ENCODE measurements at regions not wholly inside any gene's neighbourhood (a gene's known extent, or its start where the extent isn't known, plus 50 kb on each side); places are given as distances from the start of the nearest gene placed in this dataset.
"Not testable (repeated sequence)": the region's sequence is repeated elsewhere in the genome, so short reads cannot be mapped to it uniquely, and the experiment has no call there.

GRCh38 chr2:61671561-61672315, 133.6 kb upstream of the XPO1 start:
- DNase-seq = no peak

GRCh38 chr2:61670591-61671501, 132.7 kb upstream of the XPO1 start:
- DNase-seq = peak; percentile 23

GRCh38 chr2:61664190-61664589, 126.0 kb upstream of the XPO1 start:
- no peak for DNase-seq

GRCh38 chr2:61662990-61663389, 124.8 kb upstream of the XPO1 start:
- DNase-seq = no peak

- no peak for DNase-seq
Measured at GRCh38 chr2:61660511-61661388, 122.6 kb upstream of the XPO1 start.

- no peak for DNase-seq
Measured at GRCh38 chr2:61658841-61659780, 121.0 kb upstream of the XPO1 start.

- DNase-seq = not testable (repeated sequence)
Measured at GRCh38 chr2:61649946-61650345, 111.8 kb upstream of the XPO1 start.

GRCh38 chr2:61649021-61649420, 110.9 kb upstream of the XPO1 start:
- no peak for DNase-seq

- no peak for DNase-seq
Measured at GRCh38 chr2:61647044-61647443, 108.9 kb upstream of the XPO1 start.

- no peak for DNase-seq
Measured at GRCh38 chr2:61645911-61646310, 107.8 kb upstream of the XPO1 start.

GRCh38 chr2:61643153-61643552, 105.0 kb upstream of the XPO1 start:
- DNase-seq = not testable (repeated sequence)

- DNase-seq = no peak
Measured at GRCh38 chr2:61640406-61640805, 102.2 kb upstream of the XPO1 start.

- DNase-seq = no peak
Measured at GRCh38 chr2:61639721-61640120, 101.6 kb upstream of the XPO1 start.

GRCh38 chr2:61636686-61637085, 98.5 kb upstream of the XPO1 start:
- no peak for DNase-seq

- no peak for DNase-seq
Measured at GRCh38 chr2:61634512-61634911, 96.4 kb upstream of the XPO1 start.

GRCh38 chr2:61633250-61633649, 95.1 kb upstream of the XPO1 start:
- DNase-seq = no peak

GRCh38 chr2:61632276-61633169, 94.4 kb upstream of the XPO1 start:
- DNase-seq = no peak

- no peak for DNase-seq
Measured at GRCh38 chr2:61631321-61631720, 93.2 kb upstream of the XPO1 start.

GRCh38 chr2:61626827-61627226, 88.7 kb upstream of the XPO1 start:
- no peak for DNase-seq

- no peak for DNase-seq
Measured at GRCh38 chr2:61623747-61624146, 85.6 kb upstream of the XPO1 start.
